EL (cell line): ENCODE measurements at regions not wholly inside any gene's neighbourhood (a gene's known extent, or its start where the extent isn't known, plus 50 kb on each side); places are given as distances from the start of the nearest gene placed in this dataset.
"Not testable (repeated sequence)": the region's sequence is repeated elsewhere in the genome, so short reads cannot be mapped to it uniquely, and the experiment has no call there.

ENCODE experiments used
- DNase-seq: peaks from one replicate; pipeline ENCODE4 v3.0.0-alpha.2; 2016

GRCh38 chr3:161694682-161695564 lies 198.3 kb downstream of the OTOL1 start:
- DNase-seq: no peak

DNA sequence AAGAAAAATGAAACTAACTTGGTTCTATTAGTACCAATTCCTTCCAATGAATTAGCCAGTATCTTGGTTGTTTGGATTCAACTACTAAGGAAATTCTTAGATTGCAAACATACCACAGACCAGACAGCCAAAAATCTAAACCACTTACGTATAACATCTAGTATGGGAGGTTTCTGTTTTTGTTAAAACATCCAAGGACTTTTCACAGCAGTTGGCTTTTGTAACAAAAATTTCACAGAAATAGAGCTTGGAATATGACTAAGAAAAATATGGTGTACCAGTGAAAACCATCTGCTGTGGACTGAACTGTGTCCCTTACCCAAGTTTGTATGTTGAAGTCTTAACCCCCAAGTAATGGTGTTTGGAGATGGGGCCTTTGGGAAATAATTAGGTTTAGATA lies 199.2 kb downstream of the OTOL1 start:
- no peak for DNase-seq

- no peak for DNase-seq
Measured at GRCh38 chr3:161700998-161701397, 204.4 kb downstream of the OTOL1 start.

- DNase-seq: not testable (repeated sequence)
Measured at GRCh38 chr3:161707253-161707652, 210.6 kb downstream of the OTOL1 start.

GRCh38 chr3:161713731-161714130 lies 217.1 kb downstream of the OTOL1 start:
- no peak for DNase-seq

GRCh38 chr3:161731968-161732367 lies 235.4 kb downstream of the OTOL1 start:
- no peak for DNase-seq

- no peak for DNase-seq
Measured at GRCh38 chr3:161737171-161737570, 240.6 kb downstream of the OTOL1 start.

GRCh38 chr3:161740421-161740820 lies 243.8 kb downstream of the OTOL1 start:
- DNase-seq: no peak

DNA sequence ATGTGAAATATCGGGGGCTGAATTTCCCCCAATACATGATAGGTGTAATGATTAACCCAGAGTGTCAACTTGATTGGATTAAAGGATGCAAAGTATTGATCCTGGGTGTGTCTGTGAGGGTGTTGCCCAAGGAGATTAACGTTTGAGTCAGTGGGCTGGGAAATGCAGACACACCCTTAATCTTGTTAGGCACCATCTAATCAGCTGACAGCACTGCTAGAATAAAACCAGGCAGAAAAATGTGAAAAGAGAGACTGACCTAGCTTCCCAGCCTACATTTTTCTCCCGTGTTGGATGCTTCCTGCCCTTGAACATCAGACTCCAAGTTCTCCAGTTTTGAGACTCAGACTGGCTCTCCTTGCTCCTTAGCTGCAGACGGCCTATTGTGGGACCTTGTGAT lies 247.8 kb downstream of the OTOL1 start:
- DNase-seq: no peak

GRCh38 chr3:161745741-161746140 lies 249.1 kb downstream of the OTOL1 start:
- no peak for DNase-seq

DNA sequence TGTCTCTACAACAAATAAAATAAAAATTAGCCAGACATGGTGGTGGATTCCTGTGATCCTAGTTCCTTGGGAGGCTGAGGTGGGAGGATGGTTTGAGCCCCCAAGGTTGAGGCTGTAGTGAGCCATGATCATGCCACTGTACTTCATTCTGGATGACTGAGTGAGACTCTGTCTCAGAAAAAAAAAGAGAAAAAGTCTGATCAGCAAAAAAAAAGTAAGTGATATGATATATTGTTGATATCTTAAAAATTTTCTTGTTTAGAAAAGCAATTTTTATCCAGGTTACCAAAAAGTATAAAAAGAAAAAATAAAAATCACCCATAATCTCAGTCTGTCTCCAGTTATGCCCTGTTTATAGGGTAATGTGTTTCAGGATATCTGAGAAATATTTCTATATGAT lies 251.4 kb downstream of the OTOL1 start:
- DNase-seq: no peak

DNA sequence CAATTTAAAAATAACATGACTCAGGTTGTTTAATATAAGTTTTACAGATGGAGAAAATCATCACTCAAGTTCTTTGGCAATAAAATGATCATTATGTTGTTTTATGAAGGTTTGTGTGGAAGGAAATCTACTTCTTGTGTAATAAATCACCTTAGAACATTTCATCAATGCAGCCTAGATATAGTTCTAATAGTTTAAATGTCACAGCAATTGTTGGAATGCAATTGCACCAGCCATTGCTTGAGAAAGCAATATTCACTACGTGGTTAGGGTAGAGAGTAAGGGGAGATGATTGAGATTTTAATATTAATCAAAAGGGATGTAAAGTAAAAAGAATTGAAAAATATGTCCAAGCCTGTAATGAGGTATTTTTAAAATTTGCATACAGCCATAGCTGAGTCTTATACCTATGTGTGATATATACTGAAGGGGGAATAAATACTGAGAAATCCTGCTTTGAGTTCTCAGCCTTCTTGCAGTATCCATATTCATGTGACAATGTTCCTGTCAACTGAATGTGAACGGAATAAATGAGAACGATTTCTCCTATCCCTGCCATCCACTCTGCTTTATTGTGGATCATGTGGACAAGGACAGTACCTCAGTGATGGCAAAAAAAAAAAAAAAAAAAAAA lies 257.9 kb downstream of the OTOL1 start:
- DNase-seq: no peak

DNA sequence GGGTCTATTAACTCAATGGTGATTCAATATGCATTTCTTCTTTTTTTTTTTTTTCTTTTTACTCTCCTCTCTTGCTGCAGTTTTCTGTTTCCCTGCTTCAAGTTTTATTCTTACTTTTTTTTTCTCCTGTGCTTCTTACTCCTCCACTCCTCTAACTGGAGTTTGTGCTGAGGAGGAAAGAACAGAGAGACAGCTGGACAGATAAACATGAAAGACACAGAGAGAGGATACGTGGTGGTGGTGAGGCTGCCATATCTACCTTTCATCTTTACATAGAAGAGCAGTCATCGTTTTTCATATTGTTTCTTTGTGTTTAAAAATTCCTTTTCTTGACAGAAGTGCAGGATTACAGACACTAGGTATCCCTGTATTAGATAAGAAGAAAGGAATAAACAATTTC lies 262.8 kb downstream of the OTOL1 start:
- no peak for DNase-seq

DNA sequence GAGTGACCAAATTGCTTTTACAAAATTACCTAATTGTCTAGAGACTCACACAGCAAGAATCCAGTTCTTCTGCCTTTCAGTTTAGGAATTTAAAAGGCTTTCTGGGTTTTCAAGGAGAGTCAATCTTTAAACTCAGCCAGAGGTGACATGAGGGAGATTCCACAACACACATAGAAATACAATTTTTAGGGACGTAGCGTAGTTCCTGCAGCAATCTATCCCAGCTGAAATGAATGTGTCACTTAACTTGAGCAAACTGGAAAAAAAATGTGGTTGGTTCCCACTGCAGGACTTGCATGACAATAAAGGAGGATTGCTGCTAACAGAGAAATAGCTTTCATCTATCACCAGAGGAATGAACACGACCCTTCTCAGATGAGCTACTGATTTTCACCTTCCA lies 269.7 kb downstream of the OTOL1 start:
- no peak for DNase-seq

GRCh38 chr3:161770484-161771386 lies 274.1 kb downstream of the OTOL1 start:
- peak; percentile 0 for DNase-seq

- DNase-seq: peak; percentile 1
Measured at GRCh38 chr3:161781381-161781780, 284.8 kb downstream of the OTOL1 start.

- no peak for DNase-seq
Measured at GRCh38 chr3:161793194-161793930, 296.8 kb downstream of the OTOL1 start.

GRCh38 chr3:161794551-161794950 lies 297.9 kb downstream of the OTOL1 start:
- DNase-seq: no peak

GRCh38 chr3:161796312-161796711 lies 299.7 kb downstream of the OTOL1 start:
- no peak for DNase-seq

- no peak for DNase-seq
Measured at GRCh38 chr3:161796780-161797179, 300.2 kb downstream of the OTOL1 start.

- no peak for DNase-seq
Measured at GRCh38 chr3:161798016-161798415, 301.4 kb downstream of the OTOL1 start.

GRCh38 chr3:161800985-161801559 lies 304.5 kb downstream of the OTOL1 start:
- DNase-seq: no peak
